ENCODE measurements at regions not wholly inside any gene's neighbourhood (a gene's known extent, or its start where the extent isn't known, plus 50 kb on each side); places are given as distances from the start of the nearest gene placed in this dataset.

- in situ Hi-C loops (cut with MboI; ENCODE audit: low sequenced_read_pairs): no loop called here
Observed at GRCh38 chr6:141261016-141261671, 871.6 kb upstream of the GJE1 start.

- in situ Hi-C loops (cut with MboI; ENCODE audit: low sequenced_read_pairs): no loop called here
Observed at GRCh38 chr6:141260627-141261015, 872.1 kb upstream of the GJE1 start.

GRCh38 chr6:141259807-141260206 lies 872.9 kb upstream of the GJE1 start:
- in situ Hi-C loops (cut with MboI; ENCODE audit: low sequenced_read_pairs): no loop called here

GRCh38 chr6:141259091-141259490 lies 873.6 kb upstream of the GJE1 start:
- in situ Hi-C loops (cut with MboI; ENCODE audit: low sequenced_read_pairs): no loop called here

- in situ Hi-C loops (cut with MboI; ENCODE audit: low sequenced_read_pairs): no loop called here
Observed at GRCh38 chr6:141258516-141258915, 874.2 kb upstream of the GJE1 start.

GRCh38 chr6:141254336-141254735 lies 878.4 kb upstream of the GJE1 start:
- in situ Hi-C loops (cut with MboI; ENCODE audit: low sequenced_read_pairs): no loop called here

GRCh38 chr6:141252828-141253608 lies 879.7 kb upstream of the GJE1 start:
- in situ Hi-C loops (cut with MboI; ENCODE audit: low sequenced_read_pairs): no loop called here

GRCh38 chr6:141251286-141251685 lies 881.4 kb upstream of the GJE1 start:
- in situ Hi-C loops (cut with MboI; ENCODE audit: low sequenced_read_pairs): no loop called here

GRCh38 chr6:141248021-141248799 lies 884.5 kb upstream of the GJE1 start:
- in situ Hi-C loops (cut with MboI; ENCODE audit: low sequenced_read_pairs): no loop called here

GRCh38 chr6:141244366-141244765 lies 888.4 kb upstream of the GJE1 start:
- in situ Hi-C loops (cut with MboI; ENCODE audit: low sequenced_read_pairs): no loop called here

GRCh38 chr6:141242957-141243356 lies 889.8 kb upstream of the GJE1 start:
- in situ Hi-C loops (cut with MboI; ENCODE audit: low sequenced_read_pairs): no loop called here

GRCh38 chr6:141229296-141229695 lies 903.4 kb upstream of the GJE1 start:
- in situ Hi-C loops (cut with MboI; ENCODE audit: low sequenced_read_pairs): no loop called here

- in situ Hi-C loops (cut with MboI; ENCODE audit: low sequenced_read_pairs): no loop called here
Observed at GRCh38 chr6:141218583-141218982, 914.1 kb upstream of the GJE1 start.

- in situ Hi-C loops (cut with MboI; ENCODE audit: low sequenced_read_pairs): no loop called here
Observed at GRCh38 chr6:141216726-141217125, 916.0 kb upstream of the GJE1 start.

GRCh38 chr6:141212296-141212695 lies 920.4 kb upstream of the GJE1 start:
- in situ Hi-C loops (cut with MboI; ENCODE audit: low sequenced_read_pairs): no loop called here

- in situ Hi-C loops (cut with MboI; ENCODE audit: low sequenced_read_pairs): no loop called here
Observed at GRCh38 chr6:141211845-141212244, 920.9 kb upstream of the GJE1 start.

- in situ Hi-C loops (cut with MboI; ENCODE audit: low sequenced_read_pairs): no loop called here
Observed at GRCh38 chr6:141210901-141211300, 921.8 kb upstream of the GJE1 start.

GRCh38 chr6:141209890-141210289 lies 922.8 kb upstream of the GJE1 start:
- in situ Hi-C loops (cut with MboI; ENCODE audit: low sequenced_read_pairs): no loop called here

GRCh38 chr6:141208101-141208500 lies 924.6 kb upstream of the GJE1 start:
- in situ Hi-C loops (cut with MboI; ENCODE audit: low sequenced_read_pairs): no loop called here

- in situ Hi-C loops (cut with MboI; ENCODE audit: low sequenced_read_pairs): no loop called here
Observed at GRCh38 chr6:141203902-141204575, 928.7 kb upstream of the GJE1 start.

- in situ Hi-C loops (cut with MboI; ENCODE audit: low sequenced_read_pairs): no loop called here
Observed at GRCh38 chr6:141202626-141203025, 930.1 kb upstream of the GJE1 start.
